GM18502 (cell line): ENCODE measurements at regions not wholly inside any gene's neighbourhood (a gene's known extent, or its start where the extent isn't known, plus 50 kb on each side); places are given as distances from the start of the nearest gene placed in this dataset.

Experiments
- ATAC-seq: cut with Tn5 transposase; IDR thresholded peaks from one replicate; pipeline ENCODE4 v1.9.1; 2021; ENCODE audit warnings: mild to moderate bottlenecking; ENCODE audit not compliant: unreplicated experiment, poor library complexity

DNA sequence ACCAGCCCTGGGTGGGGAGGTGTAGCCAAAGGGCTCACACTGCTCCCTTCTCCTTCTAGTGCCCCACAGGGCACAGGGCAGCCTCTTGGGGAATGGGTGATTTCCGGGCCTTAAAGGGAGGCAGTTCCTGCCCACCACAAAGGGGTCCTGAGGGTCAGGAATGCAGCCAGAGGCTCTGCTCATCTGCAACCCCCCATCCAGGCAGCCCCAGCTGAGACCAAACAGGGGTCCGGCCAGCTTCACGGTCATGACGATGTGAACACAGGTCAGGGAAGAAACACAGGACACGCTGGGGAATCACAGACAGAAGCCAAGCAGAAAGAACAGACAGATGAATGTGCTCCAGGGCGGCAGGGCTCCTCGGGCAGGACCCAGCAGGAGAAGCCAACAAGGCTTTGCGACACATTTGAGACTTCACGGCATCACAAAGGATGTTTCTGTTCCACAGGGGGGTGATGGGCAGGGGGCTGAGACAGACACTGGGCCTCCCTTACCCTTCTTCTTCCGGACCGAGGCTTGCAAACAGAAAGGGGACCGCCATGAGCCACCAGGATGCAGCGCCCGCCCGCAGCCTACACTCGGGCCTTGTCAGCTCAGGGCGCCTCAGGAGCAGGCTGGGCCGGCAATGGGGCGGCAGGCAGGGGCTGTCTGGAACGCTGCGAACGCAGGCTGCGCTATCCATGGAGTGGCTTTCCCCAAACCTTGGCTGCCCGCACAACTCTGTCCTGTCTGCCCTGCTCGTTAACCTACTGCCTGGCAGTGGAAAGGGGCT lies 101.9 kb downstream of the CTTN start:
- ATAC-seq = no peak

DNA sequence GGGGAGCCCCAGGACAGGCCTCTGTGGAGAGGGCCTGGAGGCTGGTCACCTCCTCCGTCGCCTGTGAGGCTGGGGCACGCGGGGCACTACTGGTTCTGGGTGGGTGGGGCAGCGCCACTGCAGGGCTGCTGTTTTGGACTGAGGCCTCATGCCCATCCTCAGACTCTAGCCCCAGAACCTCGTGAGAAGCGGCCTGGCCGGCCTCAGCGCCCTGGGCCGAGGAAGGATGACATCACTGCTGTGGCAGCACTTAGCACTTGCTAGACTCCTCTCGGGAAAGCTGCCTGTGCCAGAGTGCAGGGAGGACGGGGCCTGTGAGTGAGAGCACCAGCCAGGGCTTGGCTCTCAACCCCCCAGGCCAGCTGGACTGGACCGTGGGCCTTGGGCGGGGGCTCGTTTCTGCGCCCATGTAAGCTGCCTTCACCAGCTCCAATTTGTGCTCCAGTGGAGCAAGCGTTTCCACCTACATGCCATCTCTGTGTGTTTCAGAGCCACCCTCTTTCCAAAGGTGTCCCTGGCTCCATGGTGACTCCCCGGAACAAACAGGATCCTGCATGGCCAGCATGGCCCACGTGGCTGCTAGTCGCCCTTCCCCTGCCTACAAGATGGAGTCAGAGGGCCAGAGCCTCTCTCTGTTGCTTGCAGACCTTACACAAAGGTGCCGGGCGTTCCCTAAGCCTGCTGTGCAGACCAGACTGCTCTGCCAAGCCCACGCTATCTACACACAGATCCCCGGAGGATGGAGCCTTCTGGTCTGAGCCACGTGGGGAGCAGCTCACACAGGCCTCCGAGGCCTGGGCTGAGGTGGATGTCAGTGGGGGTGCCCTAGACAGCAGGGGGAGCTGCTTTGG lies 102.9 kb downstream of the CTTN start:
- ATAC-seq = no peak

DNA sequence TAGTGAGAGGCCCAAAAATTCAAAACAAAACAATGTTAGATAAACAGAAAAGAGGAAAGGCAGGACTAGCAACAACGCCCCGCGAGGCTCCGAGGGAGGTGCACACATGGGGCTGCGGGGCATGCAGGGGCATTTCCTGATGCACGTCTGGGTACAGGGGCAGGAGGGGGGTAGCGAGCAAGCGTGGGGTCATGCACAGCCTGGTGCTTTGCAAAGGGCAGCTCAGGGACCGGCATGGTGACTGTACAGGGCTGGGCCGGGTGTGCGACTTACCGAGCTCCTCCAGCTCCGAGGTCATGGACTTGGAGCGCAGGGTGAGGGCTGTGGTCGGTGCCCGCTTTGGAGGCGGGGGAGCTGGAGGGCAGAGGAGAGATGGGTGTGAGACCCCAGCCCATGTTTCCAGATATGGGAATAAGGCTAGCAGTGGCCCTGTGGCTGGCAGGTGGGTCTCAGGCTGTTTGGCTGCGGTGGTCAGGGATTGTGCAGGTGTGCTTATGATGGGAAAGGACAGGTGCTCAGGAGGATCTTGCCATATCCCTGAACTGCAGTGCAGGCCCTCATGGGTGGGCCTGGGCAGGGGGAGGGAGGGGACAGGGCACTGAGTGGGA lies 103.7 kb downstream of the CTTN start:
- ATAC-seq = no peak

DNA sequence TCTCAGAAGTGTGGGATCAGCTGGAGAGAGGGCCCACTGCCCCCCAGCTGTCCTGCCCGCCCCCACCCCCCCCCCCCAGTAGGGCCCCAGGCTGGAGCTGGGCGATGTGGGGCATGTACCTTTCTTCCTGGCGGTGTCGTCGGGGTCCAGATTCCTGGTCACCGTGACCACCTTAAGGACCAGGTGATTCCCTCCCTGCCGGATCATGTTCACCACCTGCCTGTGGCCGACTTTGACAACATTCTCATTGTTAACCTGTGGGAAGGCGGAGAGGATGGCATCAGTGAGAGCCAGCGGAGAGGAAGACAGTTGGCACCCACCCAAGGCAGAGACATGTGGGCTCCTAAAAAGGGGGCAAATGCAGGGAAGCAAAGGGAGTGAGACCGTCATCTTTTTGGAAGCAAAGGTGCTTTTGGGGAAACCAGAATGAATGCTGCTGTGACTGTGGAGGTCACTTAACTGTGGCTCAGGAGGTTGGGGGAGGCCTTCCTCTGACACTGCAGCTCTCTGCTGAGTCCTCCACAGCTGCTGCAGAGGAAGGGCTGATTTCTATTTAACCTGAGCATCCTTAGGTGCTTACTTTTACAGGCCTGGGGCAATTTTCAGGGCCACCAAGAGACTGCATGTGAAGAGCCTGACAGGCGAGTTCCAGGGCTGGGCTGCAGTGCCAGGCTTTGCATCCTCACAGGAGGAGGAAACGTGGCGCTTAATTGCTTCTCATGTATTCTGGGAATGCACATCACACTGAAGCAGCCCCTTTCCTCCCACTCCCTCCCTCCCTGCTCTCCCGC lies 104.5 kb downstream of the CTTN start:
- no peak for ATAC-seq

DNA sequence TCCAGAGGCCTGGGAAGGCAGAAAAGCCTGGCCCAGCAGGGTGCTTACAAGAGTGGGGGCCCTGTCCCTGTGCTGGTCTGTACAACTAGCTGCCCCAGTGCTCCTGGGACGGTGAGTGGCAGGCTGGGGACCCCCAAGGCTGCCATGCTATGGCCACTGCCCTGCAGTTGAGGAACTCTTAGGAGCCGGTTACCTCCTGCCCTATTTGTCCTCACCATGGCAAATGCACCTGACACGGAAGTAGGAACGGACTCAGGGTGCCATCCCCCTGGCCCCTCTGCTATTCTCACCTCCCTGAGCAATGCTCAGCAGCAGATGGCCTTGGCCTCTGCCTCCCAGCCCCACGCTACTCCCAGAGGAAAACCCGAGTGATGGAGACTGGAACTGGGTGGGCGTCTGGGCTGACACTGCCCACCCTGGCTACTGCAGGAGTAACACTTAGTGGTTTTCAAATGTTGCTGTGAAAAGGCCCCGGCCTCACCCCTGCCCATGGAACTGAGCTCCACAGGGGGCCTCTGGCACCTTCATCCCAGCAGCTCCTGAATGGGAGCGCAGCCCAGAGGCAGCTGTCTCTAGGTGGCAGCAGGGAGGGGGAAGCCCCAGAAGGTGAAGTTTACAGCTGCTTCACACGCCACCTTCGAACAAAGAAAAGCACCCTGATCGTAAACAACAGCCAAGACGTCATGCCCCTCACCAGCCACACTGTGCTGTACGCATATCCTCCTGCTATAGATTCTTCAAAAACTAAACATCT lies 105.3 kb downstream of the CTTN start:
- ATAC-seq = no peak

DNA sequence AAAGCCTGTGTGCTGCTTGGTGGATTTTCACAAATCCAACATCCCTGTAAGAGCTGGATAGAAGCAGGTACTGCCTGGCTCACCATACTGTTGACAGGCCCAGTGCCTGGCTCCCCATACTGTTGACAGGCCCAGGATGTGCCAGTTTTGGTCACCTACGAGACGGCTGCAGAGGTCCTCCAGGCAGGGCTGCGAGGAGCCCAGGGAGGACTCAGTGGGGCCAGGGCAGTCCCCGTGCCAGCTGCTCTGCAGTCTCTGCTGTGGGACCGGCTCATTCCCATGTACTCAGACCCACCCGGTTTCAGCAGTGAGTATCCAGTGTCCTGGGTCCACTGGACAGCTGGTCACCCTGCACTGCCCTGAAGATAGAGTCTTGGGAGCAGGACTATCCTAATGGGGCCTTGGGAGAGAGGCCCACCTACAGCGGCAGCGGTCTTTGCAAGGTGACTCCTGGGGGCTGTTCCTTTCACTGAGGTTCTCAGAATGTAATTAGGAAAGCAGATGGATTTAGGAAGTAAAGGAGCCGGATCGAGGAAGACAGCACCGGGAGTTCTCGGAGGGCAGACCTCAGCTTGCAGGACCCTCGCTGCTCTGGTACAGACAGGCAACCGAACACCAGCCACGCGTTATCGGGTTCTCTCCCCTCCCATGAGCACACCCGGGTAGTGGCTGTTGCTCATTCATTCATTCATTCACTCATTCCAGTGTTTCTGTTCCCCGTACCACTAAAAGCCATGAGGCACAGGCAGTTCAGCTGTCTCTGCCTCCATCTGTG lies 106.1 kb downstream of the CTTN start:
- no peak for ATAC-seq

DNA sequence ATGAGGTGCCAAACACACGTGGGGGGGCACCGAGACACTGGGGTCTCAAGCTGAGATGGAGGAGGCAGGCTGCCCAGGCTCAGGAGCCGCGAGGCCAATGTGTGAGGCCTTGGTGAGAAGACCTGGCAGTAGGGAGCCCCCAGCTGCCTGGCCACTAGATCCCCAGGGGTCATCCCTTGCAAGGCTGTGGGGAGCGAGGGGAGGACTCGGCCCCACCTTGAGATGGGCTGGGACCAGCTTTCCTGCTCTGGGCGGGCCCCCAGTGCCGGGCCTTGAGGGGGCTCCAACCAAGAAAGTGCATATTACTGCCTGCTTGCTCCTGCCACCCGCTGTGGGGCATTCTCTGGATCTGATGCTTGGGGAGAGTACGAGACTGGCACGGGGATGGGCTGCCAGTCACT lies 107.0 kb downstream of the CTTN start:
- no peak for ATAC-seq

DNA sequence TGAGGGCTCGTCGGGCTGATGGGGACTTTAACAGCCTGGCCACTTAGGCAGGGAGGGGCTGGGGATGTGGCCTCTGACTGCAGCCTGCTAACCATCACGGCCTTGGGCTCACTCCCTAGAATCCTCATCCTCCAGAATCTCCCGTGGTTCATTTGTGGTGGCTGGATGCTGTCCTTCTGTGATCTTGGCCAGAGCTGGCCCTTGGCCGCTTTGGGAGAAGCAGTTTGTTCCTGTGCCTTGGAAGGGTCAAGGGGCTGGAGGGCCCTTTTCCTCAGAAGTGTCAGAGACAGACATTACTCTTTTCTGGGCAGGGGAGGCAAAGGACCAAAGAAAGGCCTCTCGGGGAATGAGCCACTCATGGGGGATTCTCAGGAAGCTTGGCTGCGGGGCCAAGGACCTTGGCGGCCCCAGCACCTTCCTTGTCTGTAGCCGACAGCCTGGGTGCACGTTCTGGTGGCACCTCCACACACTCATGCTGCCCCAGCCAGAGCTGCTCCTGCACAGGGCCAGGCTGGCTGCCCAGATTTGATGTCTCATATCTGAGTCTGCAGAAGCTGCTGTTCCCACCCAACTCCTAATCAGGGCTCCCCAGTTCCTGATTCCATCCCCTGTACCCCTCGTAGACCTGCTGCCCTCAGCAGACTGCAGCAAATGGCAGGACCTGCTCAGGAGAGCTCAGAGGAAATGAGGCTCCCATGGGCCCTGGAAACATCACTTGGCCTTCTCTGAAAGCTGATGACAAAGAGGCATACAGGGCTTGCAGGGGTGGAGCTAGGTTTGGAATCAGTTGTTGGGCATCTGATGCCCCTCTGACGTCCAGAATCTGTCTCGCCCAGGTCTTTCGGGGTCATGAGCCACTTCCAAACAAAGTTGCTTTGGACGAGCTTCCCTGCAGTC lies 107.7 kb downstream of the CTTN start:
- ATAC-seq = no peak

DNA sequence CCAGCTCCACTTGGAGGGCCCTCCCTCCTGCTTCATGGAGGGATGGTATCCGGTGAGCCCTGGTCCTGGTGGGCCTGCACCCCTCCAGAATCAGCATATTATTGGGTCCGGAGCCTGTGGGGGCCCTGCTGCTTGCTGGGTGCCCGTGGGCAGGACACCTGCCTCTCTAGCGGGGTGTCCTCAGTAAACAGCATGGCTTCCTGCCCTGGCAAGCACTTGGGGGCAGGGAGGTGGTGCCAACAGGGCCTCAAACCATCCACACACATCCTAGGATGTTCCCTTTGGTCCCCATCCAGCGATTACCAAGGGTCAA lies 108.3 kb downstream of the CTTN start:
- no peak for ATAC-seq

DNA sequence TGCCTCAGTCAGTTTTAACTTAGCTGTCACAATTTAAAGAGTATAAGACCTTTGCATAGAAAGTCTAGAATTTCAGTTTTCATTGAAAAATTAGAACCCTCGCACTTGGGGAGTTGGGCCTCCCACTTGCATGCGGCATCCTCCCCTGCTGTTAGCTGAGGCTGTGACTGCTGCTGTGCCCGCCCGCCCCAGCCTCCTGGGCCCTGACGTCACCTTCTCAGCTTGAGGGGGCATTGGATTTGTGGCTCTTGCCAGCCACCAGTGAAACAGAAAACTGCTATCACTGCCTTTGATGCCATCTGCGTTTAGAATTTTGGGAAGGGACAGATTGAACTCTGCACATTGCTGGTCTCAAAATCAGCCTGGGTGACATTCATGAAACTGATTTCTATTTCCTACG lies 108.7 kb downstream of the CTTN start:
- no peak for ATAC-seq

DNA sequence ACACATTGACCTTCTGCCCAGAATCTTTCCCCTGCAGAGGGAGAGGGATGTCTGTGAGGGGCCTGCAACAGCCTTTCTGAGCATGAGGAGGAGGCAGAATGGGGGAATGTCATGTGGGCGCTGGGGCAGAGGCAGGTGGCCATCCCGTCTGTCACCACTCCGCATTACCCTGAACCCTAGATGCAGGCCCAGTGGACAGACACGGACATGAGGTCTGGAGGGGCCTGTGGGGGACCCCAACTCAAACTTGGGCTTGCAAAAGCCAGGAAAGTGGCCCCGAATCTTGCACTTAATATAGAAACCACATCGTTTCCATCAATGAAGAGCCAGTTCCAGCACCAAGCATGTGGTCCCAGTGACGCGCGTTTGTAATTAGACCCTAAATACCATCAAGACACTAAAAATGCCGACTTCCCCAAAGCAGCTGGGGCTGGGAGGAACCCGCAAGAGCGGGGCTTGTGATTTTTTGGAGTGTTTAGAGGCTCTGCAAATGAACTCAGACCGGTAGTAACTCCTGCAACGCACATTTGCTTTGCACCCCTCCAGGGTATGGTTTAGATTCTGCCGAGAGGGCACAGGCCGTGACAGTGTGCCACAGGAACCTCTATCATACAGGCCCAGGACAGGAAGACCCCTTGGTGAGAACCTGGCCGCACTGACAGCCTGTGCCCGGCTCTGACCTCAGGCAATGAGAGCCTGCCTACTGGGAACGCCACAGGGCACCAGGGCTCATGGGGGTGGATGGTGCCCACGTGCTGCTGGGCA lies 109.3 kb downstream of the CTTN start:
- ATAC-seq = no peak

DNA sequence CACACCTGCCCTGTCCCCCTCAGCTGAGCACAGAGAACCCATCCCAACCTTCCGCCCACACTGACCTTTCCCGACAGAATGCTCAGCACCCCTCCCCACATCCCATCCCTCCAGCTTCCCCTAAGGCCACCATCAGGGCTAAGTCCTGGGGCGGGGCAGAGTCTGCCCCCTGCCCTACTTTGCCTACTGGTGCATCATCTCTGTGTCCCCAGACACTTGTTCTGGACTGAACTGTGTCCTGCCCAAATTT lies 109.8 kb downstream of the CTTN start:
- no peak for ATAC-seq

DNA sequence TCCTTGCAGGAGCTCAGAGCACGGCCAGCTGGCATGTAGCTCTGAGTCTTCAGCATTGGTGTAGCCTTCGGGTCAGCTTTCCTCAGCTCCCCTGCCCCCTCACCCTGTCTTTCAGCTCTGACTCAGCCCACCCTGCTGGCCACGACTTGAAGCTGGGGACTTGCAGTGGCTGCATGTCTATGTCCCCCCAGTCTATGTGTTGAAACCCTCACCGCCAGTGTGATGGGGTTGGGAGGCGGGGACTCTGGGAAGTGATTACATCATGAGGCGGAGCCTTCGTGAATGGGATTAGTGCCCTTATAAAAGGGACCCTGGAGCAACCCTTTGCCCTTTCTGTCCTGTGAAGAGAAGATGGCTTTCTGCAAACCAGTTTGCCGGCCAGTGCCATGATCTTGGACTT lies 111.1 kb downstream of the CTTN start:
- no peak for ATAC-seq

DNA sequence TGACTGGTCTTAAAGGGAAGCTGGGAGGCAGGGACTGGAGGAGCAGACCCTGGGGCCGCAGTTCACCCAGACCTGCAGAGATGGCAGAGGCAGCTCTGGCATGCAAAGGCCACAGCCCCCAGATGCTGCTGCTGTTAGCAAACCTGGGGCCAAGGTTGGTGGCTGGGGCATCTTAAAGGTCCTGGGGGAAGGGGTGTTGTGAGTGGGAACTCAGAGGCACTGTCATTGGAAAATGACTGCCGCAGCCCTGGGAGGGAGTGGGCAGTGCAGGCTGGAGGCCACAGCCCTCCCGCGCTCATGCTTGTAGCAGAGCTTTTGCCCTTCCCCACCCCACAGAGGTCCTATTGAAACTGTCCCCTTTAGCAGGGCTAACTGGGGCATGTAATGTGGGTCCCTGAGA lies 111.8 kb downstream of the CTTN start:
- ATAC-seq = no peak

DNA sequence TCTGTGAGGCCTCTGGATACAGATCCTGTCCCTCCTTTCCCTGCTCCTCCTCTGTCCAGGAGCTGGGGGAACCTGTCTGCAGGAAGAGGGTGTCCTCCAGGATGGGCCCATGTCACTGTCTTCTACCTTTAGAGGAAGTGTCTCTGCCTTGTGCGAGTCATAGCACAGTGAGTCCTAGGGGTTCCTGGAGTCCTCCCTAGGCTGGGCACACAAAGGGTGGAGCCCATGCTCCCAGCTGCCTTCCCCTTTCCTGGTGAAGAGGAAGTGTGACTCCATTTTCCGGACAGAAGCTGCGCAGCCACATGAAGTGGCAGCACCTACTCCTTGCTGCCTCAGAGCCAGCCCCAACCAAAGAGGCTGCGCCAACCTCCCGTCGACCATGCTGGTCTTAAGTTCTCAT lies 112.2 kb downstream of the CTTN start:
- no peak for ATAC-seq

DNA sequence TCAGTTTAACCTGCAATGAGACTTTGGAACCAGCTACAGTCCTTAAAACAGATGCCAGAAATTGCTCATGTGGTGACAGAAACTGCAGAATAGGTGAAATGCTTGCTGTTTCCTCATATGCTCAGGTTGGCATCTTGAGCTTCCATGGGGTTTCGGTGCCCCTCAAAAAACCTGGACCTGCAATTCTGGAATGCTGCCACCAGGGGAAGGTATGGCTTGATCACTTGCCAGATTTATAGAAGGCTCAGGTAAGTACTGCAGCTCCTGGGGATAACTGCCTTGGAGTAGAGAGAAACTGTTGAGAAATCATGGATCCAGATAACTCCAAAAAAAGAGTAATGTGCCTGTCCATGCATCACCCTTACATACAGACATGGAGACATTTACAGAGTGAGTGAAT lies 113.0 kb downstream of the CTTN start:
- ATAC-seq = no peak

DNA sequence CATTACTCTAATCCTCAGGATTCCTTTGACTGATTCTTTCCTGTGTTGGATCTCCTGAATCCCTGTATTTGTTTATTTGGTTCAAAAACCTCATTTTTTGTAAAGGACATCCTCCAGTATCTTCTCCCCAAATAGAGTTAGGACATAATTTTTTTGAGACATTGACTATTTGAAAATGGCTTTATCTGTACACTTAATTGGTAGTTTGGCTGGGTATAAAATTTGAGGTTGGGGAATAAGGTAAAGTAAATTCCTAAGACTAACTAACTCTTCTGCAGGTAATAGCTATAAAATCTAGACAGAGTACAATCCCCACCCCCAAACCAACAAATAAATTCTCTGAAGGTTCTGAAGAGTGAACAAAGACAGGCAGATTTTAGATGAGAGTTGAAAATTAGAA lies 114.4 kb downstream of the CTTN start:
- ATAC-seq = no peak

DNA sequence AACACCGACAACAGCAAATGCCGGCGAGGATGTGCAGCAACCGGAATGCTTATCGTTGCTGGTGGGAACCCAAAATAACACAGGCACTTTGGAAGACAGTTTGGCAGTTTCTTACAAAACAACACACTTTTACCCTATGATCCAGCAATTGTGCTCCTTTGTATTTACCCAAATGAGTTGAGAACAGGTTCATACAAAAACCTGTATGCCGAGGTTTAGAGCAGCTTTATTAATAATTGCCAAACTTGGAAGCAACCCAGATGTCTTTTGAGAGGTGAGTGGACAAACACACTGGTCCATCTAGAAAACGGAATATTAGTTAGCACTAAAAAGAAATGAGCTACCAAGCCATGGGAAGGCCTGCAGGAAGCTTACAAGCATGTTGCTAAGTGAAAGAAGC lies 118.9 kb downstream of the CTTN start:
- ATAC-seq = no peak
